ENCODE measurements at regions not wholly inside any gene's neighbourhood (a gene's known extent, or its start where the extent isn't known, plus 50 kb on each side); places are given as distances from the start of the nearest gene placed in this dataset.
"Not testable (repeated sequence)": the region's sequence is repeated elsewhere in the genome, so short reads cannot be mapped to it uniquely, and the experiment has no call there.

DNA sequence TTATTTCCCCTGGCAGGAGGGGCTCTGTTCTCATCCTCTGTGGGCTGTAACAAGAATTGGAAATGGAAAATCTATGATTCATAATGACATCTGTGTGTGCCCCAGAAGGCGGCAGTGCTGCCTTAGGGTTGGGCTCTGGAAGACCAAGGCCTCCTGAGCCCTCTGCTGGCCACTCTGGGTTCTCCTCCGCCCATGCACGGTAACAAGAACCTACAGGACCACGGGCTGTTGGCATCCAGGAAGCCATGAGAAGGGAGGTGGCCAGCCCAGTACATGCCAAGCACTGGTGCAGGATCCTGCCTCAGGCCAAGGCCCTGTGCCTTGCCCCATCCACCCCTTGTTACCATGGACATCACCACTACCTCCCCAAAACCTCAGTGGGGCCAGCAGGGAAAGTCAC, 454.2 kb downstream of the TP53TG3F start:
- H2AK5ac ChIP-seq (ENCODE audit: low read depth, low read length); dilution Hi-C loops (cut with HindIII; ENCODE audit: low sequenced_read_pairs, unreplicated experiment); H3K9me1 ChIP-seq (ENCODE audit: insufficient read depth, low read length); H4K20me1 ChIP-seq (ENCODE audit: insufficient read depth, low read length); H3K14ac ChIP-seq (replicated peaks; ENCODE audit: low read depth, low read length); H3K4me1 ChIP-seq (ENCODE audit: control insufficient read depth, insufficient read depth, low read length); H3K18ac ChIP-seq (ENCODE audit: low read depth, low read length); H2BK120ac ChIP-seq (ENCODE audit: low read depth, low read length); H4K91ac ChIP-seq (ENCODE audit: insufficient read depth, low read depth, low read length); BruUV-seq (replicated peaks); ATAC-seq (ENCODE audit: low read depth); H2BK5ac ChIP-seq (ENCODE audit: low read depth, low read length, poor library complexity, severe bottlenecking); H2AK9ac ChIP-seq (replicated peaks; ENCODE audit: low read depth, low read length, poor library complexity); H3K4me3 ChIP-seq (ENCODE audit: insufficient read depth, low read depth, low read length); POLR2A ChIA-PET (ENCODE audit: unreplicated experiment); H4K5ac ChIP-seq (ENCODE audit: low read depth, low read length); H3K9ac ChIP-seq (ENCODE audit: low read depth, low read length); H4K8ac ChIP-seq (ENCODE audit: low read depth in 2 of 2, low read length in 2 of 2); DNase-seq; H2AFZ ChIP-seq (replicated peaks; ENCODE audit: low read length, poor library complexity); H3K4ac ChIP-seq (ENCODE audit: low read depth, low read length); H3K23ac ChIP-seq (ENCODE audit: low read depth, low read length); H3K27me3 ChIP-seq (ENCODE audit: control insufficient read depth, insufficient read depth, low read length); CTCF ChIA-PET; H3K9me3 ChIP-seq (ENCODE audit: control insufficient read depth, insufficient read depth, low read length); in situ Hi-C loops (cut with MboI; ENCODE audit: low sequenced_read_pairs); H3K4me2 ChIP-seq (ENCODE audit: low read depth, low read length); H2BK15ac ChIP-seq (ENCODE audit: low read depth, low read length); intact Hi-C loops (cut with micrococcal nuclease); H3K36me3 ChIP-seq (ENCODE audit: control insufficient read depth, insufficient read depth, low read length); H3K27ac ChIP-seq (ENCODE audit: insufficient read depth, low read length); H3K79me1 ChIP-seq (ENCODE audit: low read depth in 1 of 2, low read length in 2 of 2); H3K56ac ChIP-seq (ENCODE audit: extremely low read depth, insufficient read depth, low read length); H2BK20ac ChIP-seq (ENCODE audit: low read depth, low read length): not testable (repeated sequence)
- no CpG with 5 or more reads among the region's 4 CpGs for WGBS, 2 experiments (ENCODE audit: extremely low coverage in 2 of 2, insufficient read length in 1 of 2)

- BruUV-seq (replicated peaks); H3K23ac ChIP-seq (ENCODE audit: low read depth, low read length); H2AK9ac ChIP-seq (replicated peaks; ENCODE audit: low read depth, low read length, poor library complexity); H3K79me1 ChIP-seq (ENCODE audit: low read depth in 1 of 2, low read length in 2 of 2); H3K4me2 ChIP-seq (ENCODE audit: low read depth, low read length); H3K18ac ChIP-seq (ENCODE audit: low read depth, low read length); H3K9me1 ChIP-seq (ENCODE audit: insufficient read depth, low read length); H3K4me1 ChIP-seq (ENCODE audit: control insufficient read depth, insufficient read depth, low read length); H2AFZ ChIP-seq (replicated peaks; ENCODE audit: low read length, poor library complexity); H2BK5ac ChIP-seq (ENCODE audit: low read depth, low read length, poor library complexity, severe bottlenecking); H2BK120ac ChIP-seq (ENCODE audit: low read depth, low read length); H4K20me1 ChIP-seq (ENCODE audit: insufficient read depth, low read length); H3K4me3 ChIP-seq (ENCODE audit: insufficient read depth, low read depth, low read length); H3K36me3 ChIP-seq (ENCODE audit: control insufficient read depth, insufficient read depth, low read length); H3K56ac ChIP-seq (ENCODE audit: extremely low read depth, insufficient read depth, low read length); H3K14ac ChIP-seq (replicated peaks; ENCODE audit: low read depth, low read length); CTCF ChIA-PET; H4K8ac ChIP-seq (ENCODE audit: low read depth in 2 of 2, low read length in 2 of 2); H4K91ac ChIP-seq (ENCODE audit: insufficient read depth, low read depth, low read length); H3K9me3 ChIP-seq (ENCODE audit: control insufficient read depth, insufficient read depth, low read length); H2AK5ac ChIP-seq (ENCODE audit: low read depth, low read length); intact Hi-C loops (cut with micrococcal nuclease); H3K4ac ChIP-seq (ENCODE audit: low read depth, low read length); dilution Hi-C loops (cut with HindIII; ENCODE audit: low sequenced_read_pairs, unreplicated experiment); POLR2A ChIA-PET (ENCODE audit: unreplicated experiment); H2BK20ac ChIP-seq (ENCODE audit: low read depth, low read length); H4K5ac ChIP-seq (ENCODE audit: low read depth, low read length); H2BK15ac ChIP-seq (ENCODE audit: low read depth, low read length); DNase-seq; H3K27me3 ChIP-seq (ENCODE audit: control insufficient read depth, insufficient read depth, low read length); H3K27ac ChIP-seq (ENCODE audit: insufficient read depth, low read length); H3K9ac ChIP-seq (ENCODE audit: low read depth, low read length); in situ Hi-C loops (cut with MboI; ENCODE audit: low sequenced_read_pairs): not testable (repeated sequence)
- no CpG with 5 or more reads among the region's 18 CpGs for WGBS, 2 experiments (ENCODE audit: extremely low coverage in 2 of 2, insufficient read length in 1 of 2)
- ATAC-seq (ENCODE audit: low read depth), result peak; percentile 57
These were observed 461.5 kb downstream of the TP53TG3F start for GRCh38 chr16:33920761-33921545.

Measured in IMR-90 (cell line).